ENCODE measurements at regions not wholly inside any gene's neighbourhood (a gene's known extent, or its start where the extent isn't known, plus 50 kb on each side); places are given as distances from the start of the nearest gene placed in this dataset.
"Not testable (repeated sequence)": the region's sequence is repeated elsewhere in the genome, so short reads cannot be mapped to it uniquely, and the experiment has no call there.

DNA sequence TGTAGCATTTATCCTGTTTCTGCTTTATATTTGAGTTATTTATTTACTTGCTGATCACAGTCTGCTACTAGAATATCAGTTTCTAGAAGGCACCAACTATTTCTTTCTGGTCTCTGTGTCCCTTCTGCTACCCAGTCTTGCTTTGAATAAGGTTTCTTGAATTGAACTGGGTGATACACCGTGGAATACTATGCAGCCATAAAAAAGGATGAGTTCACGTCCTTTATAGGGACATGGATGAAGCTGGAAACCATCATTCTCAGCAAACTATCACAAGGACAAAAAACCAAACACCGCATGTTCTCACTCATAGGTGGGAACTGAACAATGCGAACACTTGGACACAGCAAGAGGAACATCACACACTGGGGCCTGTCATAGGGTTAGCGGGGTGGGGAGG, 109.6 kb upstream of the PLXNA2 start:
- TF ChIP-seq, protein P1, sequence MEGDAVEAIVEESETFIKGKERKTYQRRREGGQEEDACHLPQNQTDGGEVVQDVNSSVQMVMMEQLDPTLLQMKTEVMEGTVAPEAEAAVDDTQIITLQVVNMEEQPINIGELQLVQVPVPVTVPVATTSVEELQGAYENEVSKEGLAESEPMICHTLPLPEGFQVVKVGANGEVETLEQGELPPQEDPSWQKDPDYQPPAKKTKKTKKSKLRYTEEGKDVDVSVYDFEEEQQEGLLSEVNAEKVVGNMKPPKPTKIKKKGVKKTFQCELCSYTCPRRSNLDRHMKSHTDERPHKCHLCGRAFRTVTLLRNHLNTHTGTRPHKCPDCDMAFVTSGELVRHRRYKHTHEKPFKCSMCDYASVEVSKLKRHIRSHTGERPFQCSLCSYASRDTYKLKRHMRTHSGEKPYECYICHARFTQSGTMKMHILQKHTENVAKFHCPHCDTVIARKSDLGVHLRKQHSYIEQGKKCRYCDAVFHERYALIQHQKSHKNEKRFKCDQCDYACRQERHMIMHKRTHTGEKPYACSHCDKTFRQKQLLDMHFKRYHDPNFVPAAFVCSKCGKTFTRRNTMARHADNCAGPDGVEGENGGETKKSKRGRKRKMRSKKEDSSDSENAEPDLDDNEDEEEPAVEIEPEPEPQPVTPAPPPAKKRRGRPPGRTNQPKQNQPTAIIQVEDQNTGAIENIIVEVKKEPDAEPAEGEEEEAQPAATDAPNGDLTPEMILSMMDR (conservative IDR thresholded peaks at IDR 0.05): not testable (repeated sequence)
- not testable (repeated sequence) for TF ChIP-seq EZH2 (IDR thresholded peaks at IDR 0.05; ENCODE audit: low read depth)

All from PC-9 (cell line).